ENCODE measurements at regions not wholly inside any gene's neighbourhood (a gene's known extent, or its start where the extent isn't known, plus 50 kb on each side); places are given as distances from the start of the nearest gene placed in this dataset.

- no peak for TF ChIP-seq CTCF (IDR thresholded peaks at IDR 0.05)
- TF ChIP-seq POLR2A (IDR thresholded peaks at IDR 0.05), result no peak
- Histone ChIP-seq H3K27ac (no peak overlapping the region), H3K4me1 (replicated peaks in 1 of 2) (no peaks in the 10 kb centered on the region), H3K4me3 (no peak overlapping the region), H3K27me3 (no peaks in the 10 kb centered on the region), H3K9me3 (replicated peaks in 1 of 3) (no peaks in the 10 kb centered on the region), H3K36me3 (replicated peaks in 1 of 2) (no peaks in the 10 kb centered on the region)
- no peak for DNase-seq
- WGBS, 4 donors, result 48 to 74% (median 70%) methylated on average over 2 of the region's 2 CpGs
- intact Hi-C loops (cut with DNase I), result no loop called here
Measured at GRCh38 chr5:131042021-131042789, 122.9 kb downstream of the HINT1 start.

- Histone ChIP-seq H3K4me3 (no peak overlapping the region), H3K27ac (no peak overlapping the region), H3K36me3 (replicated peaks in 1 of 2) (no peaks in the 10 kb centered on the region), H3K4me1 (replicated peaks in 1 of 2) (no peaks in the 10 kb centered on the region), H3K9me3 (replicated peaks in 1 of 3) (peaks cover 0 to 7% (median 0%) of the 10 kb centered on the region in 3 donors), H3K27me3 (no peaks in the 10 kb centered on the region)
- no peak for TF ChIP-seq CTCF (IDR thresholded peaks at IDR 0.05)
- no peak for TF ChIP-seq POLR2A (IDR thresholded peaks at IDR 0.05)
- intact Hi-C loops (cut with DNase I), result no loop called here
- DNase-seq, result no peak
- 84 to 91% (median 86%) methylated on average over 2 of the region's 2 CpGs for WGBS, 4 donors
Measured at GRCh38 chr5:131023498-131023865, 141.6 kb downstream of the HINT1 start.

GRCh38 chr5:131022811-131023497, 142.1 kb downstream of the HINT1 start:
- Histone ChIP-seq H3K27me3 (no peaks in the 10 kb centered on the region), H3K27ac (no peak overlapping the region), H3K4me1 (replicated peaks in 1 of 2) (no peaks in the 10 kb centered on the region), H3K36me3 (replicated peaks in 1 of 2) (no peaks in the 10 kb centered on the region), H3K4me3 (no peak overlapping the region), H3K9me3 (replicated peaks in 1 of 3) (peaks cover 0 to 7% (median 0%) of the 10 kb centered on the region in 3 donors)
- WGBS, 4 donors, result 94 to 100% (median 95%) methylated on average over 1 of the region's 1 CpG
- no peak for TF ChIP-seq POLR2A (IDR thresholded peaks at IDR 0.05)
- no peak for TF ChIP-seq CTCF (IDR thresholded peaks at IDR 0.05)
- DNase-seq, result no peak
- intact Hi-C loops (cut with DNase I), result no loop called here

- 84 to 94% (median 89%) methylated on average over 2 of the region's 2 CpGs for WGBS, 4 donors
- DNase-seq, result no peak
- H3K36me3 ChIP-seq (replicated peaks in 1 of 2), result no peaks in the 10 kb centered on the region
- H3K27me3 ChIP-seq, result no peaks in the 10 kb centered on the region
- TF ChIP-seq POLR2A (IDR thresholded peaks at IDR 0.05) (no peak), CTCF (IDR thresholded peaks at IDR 0.05) (no peak)
- peaks cover 0 to 3% (median 0%) of the 10 kb centered on the region in 3 donors for H3K9me3 ChIP-seq (replicated peaks in 1 of 3)
- intact Hi-C loops (cut with DNase I), result no loop called here
- no peaks in the 10 kb centered on the region for H3K4me1 ChIP-seq (replicated peaks in 1 of 2)
- no peak overlapping the region for H3K27ac ChIP-seq
- H3K4me3 ChIP-seq, result no peak overlapping the region
Measured at GRCh38 chr5:131021646-131022045, 143.4 kb downstream of the HINT1 start.
